GM23248 (cell line): ENCODE measurements at regions not wholly inside any gene's neighbourhood (a gene's known extent, or its start where the extent isn't known, plus 50 kb on each side); places are given as distances from the start of the nearest gene placed in this dataset.

Source experiments
- DNase-seq: peaks from one replicate; pipeline ENCODE4 v3.0.0-alpha.2; 2015
- H2AFZ ChIP-seq: fragments of 200-600 bp; sonication (generic); 2 replicates; pipeline ENCODE4 v1.6.1; 2016; ENCODE audit warnings: antibody characterized with exemption
- H3F3A ChIP-seq: fragments of 200-600 bp; sonication (generic); 2 replicates; pipeline ENCODE4 v1.6.1; 2016; ENCODE audit warnings: mild to moderate bottlenecking, antibody characterized with exemption, mixed run types; ENCODE audit not compliant: insufficient read depth
- H3K27ac ChIP-seq: fragments of 200-600 bp; sonication (generic); 2 replicates; pipeline ENCODE4 v1.5.1; 2016; ENCODE audit warnings: mild to moderate bottlenecking
- H3K27me3 ChIP-seq: fragments of 200-600 bp; sonication (generic); replicated peaks from 2 replicates; pipeline ENCODE4 v1.6.1; 2016; ENCODE audit warnings: mild to moderate bottlenecking; ENCODE audit not compliant: insufficient read depth
- H3K36me3 ChIP-seq: fragments of 200-600 bp; sonication (generic); 2 replicates; pipeline ENCODE4 v1.6.1; 2016; ENCODE audit warnings: low read depth, mild to moderate bottlenecking
- H3K4me1 ChIP-seq: fragments of 200-600 bp; sonication (generic); 2 replicates; pipeline ENCODE4 v1.6.1; 2016; ENCODE audit warnings: mild to moderate bottlenecking; ENCODE audit not compliant: insufficient read depth
- H3K4me2 ChIP-seq: fragments of 200-600 bp; sonication (generic); one replicate; pipeline ENCODE4 v1.6.1; 2016; ENCODE audit warnings: mild to moderate bottlenecking; ENCODE audit not compliant: unreplicated experiment
- H3K4me3 ChIP-seq: fragments of 200-600 bp; sonication (generic); 2 replicates; pipeline ENCODE4 v1.5.1; 2016; ENCODE audit warnings: mild to moderate bottlenecking
- H3K79me2 ChIP-seq: fragments of 200-600 bp; sonication (generic); 2 replicates; pipeline ENCODE4 v1.6.1; 2016; ENCODE audit warnings: mild to moderate bottlenecking; ENCODE audit not compliant: insufficient read depth
- H3K9ac ChIP-seq: fragments of 200-600 bp; sonication (generic); 2 replicates; pipeline ENCODE4 v1.6.1; 2016; ENCODE audit warnings: mild to moderate bottlenecking
- H3K9me2 ChIP-seq: fragments of 200-600 bp; sonication (generic); 2 replicates; pipeline ENCODE4 v1.6.1; 2016; ENCODE audit warnings: mixed run types, mild to moderate bottlenecking, moderate library complexity; ENCODE audit not compliant: insufficient read depth
- H3K9me3 ChIP-seq: fragments of 200-600 bp; sonication (generic); one replicate; pipeline ENCODE4 v1.6.1; 2017; ENCODE audit warnings: low read depth
- H4K20me1 ChIP-seq: fragments of 200-600 bp; sonication (generic); 2 replicates; pipeline ENCODE4 v1.6.0; 2016; ENCODE audit not compliant: insufficient read depth
- EZH2 ChIP-seq: fragments of 200-600 bp; sonication (generic); IDR thresholded peaks from 2 replicates; pipeline ENCODE4 v1.6.1; 2018; ENCODE audit warnings: antibody characterized with exemption, mild to moderate bottlenecking; ENCODE audit not compliant: insufficient read depth, poor library complexity, severe bottlenecking
- EZH2phosphoT487 ChIP-seq: fragments of 200-600 bp; sonication (generic); IDR thresholded peaks from 2 replicates; pipeline ENCODE4 v1.6.1; 2018; ENCODE audit warnings: antibody characterized with exemption, moderate library complexity, mild to moderate bottlenecking, low read depth; ENCODE audit not compliant: insufficient read depth
- WGBS, 2 experiments: methylation state at CpG; one replicate each; pipeline ENCODE4 v1.1.6; 2015 to 2017; ENCODE audit warnings: low lambda C conversion rate in 2 of 2, low coverage in 1 of 2; ENCODE audit errors: missing lambda C conversion rate in 2 of 2; 5-methylcytosine and 5-hydroxymethylcytosine counted together
- in situ Hi-C: fragments of 300-500 bp; cut with MboI; formaldehyde crosslinking; loops from 2 replicates; pipeline ENCODE4 v1.15.0; 2020

DNA sequence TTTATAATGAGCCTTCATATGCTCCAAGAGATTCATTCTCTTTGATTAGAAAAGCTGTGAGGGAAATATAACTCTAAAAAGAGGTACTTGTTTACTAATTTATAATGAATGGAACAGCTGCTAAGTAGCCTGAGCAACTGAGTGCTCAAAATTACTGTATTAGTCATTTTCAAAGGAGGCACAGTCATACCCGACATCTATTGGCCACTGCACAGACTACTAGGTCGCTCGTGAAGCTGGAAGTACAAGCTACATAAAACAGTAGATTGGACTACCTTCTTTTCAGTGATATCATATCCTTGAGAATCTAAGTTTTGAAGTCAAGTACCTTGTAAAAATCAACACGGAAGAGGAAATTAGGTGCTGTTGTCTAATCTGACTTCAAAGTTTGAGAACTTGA lies 52.0 kb upstream of the GLRB start:
- no peak overlapping the region for H2AFZ ChIP-seq
- H3K4me1 ChIP-seq: no peaks in the 10 kb centered on the region
- no peak overlapping the region for H3K9ac ChIP-seq
- TF ChIP-seq EZH2phosphoT487: no peak
- TF ChIP-seq EZH2: no peak
- H3K9me2 ChIP-seq: no peaks in the 10 kb centered on the region
- H3K4me2 ChIP-seq: no peak overlapping the region
- peak; percentile 20 for DNase-seq
- no peaks in the 10 kb centered on the region for H3K9me3 ChIP-seq
- H3F3A ChIP-seq: no peaks in the 10 kb centered on the region
- H3K4me3 ChIP-seq: no peak overlapping the region
- no peak overlapping the region for H3K27ac ChIP-seq
- WGBS, 2 experiments: 83 to 86% methylated on average over 4 of the region's 4 CpGs
- no peaks in the 10 kb centered on the region for H3K27me3 ChIP-seq
- in situ Hi-C loops: no loop called here
- H4K20me1 ChIP-seq: no peaks in the 10 kb centered on the region
- H3K79me2 ChIP-seq: no peaks in the 10 kb centered on the region
- H3K36me3 ChIP-seq: no peaks in the 10 kb centered on the region

DNA sequence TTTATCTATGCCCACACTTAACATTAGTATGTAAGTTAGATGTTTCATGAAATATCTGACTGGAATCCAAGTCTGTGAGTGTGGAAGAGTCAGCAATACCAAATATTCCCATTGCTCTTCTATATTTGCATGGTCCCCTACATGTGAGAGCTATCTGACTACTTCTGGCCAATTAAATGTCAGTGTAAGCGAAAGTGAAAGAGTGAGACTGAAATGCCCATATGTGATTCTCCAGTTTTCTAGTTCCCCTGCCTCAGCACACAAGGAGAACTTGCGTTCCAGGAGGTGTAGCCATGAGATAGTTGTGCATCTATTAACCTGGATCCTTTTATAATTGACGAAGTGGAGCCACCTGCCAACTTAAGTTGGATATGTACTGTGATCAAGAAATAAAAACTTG lies 50.1 kb upstream of the GLRB start:
- Histone ChIP-seq H4K20me1 (no peaks in the 10 kb centered on the region), H3K27ac (no peak overlapping the region), H3K4me3 (no peak overlapping the region), H3F3A (no peaks in the 10 kb centered on the region), H3K4me2 (no peak overlapping the region), H3K79me2 (no peaks in the 10 kb centered on the region), H3K9me2 (no peaks in the 10 kb centered on the region), H2AFZ (no peak overlapping the region), H3K27me3 (no peaks in the 10 kb centered on the region), H3K4me1 (no peaks in the 10 kb centered on the region), H3K36me3 (no peaks in the 10 kb centered on the region), H3K9me3 (no peaks in the 10 kb centered on the region), H3K9ac (no peak overlapping the region)
- TF ChIP-seq EZH2phosphoT487: no peak
- no peak for TF ChIP-seq EZH2
- in situ Hi-C loops: no loop called here
- WGBS, 2 experiments: 87% methylated on average over 3 of the region's 3 CpGs
- DNase-seq: no peak
